Transverse colon (tissue), 4 donors: ENCODE measurements at regions not wholly inside any gene's neighbourhood (a gene's known extent, or its start where the extent isn't known, plus 50 kb on each side); places are given as distances from the start of the nearest gene placed in this dataset.
"Not testable (repeated sequence)": the region's sequence is repeated elsewhere in the genome, so short reads cannot be mapped to it uniquely, and the experiment has no call there.

ENCODE experiments used
- DNase-seq: peaks from one replicate; pipeline ENCODE4 v3.0.0-alpha.2; 2019
- H3K27ac ChIP-seq, 4 donors: fragments of 200-600 bp; sonication (generic); 2 replicates each; pipeline ENCODE4 v1.5.1; 2016 to 2018; ENCODE audit warnings: inconsistent platforms in 4 of 4
- H3K27me3 ChIP-seq: fragments of 200-600 bp; sonication (generic); 2 replicates; pipeline ENCODE4 v1.5.1; 2017; ENCODE audit warnings: inconsistent platforms
- H3K36me3 ChIP-seq, 4 donors: fragments of 200-600 bp; sonication (generic); 2 replicates each; pipeline ENCODE4 v1.5.1; 2017 to 2019; ENCODE audit warnings: inconsistent platforms in 4 of 4
- H3K4me1 ChIP-seq, 4 donors: fragments of 200-600 bp; sonication (generic); 2 replicates each; pipeline ENCODE4 v1.5.1; 2017 to 2020; ENCODE audit warnings: inconsistent platforms in 4 of 4
- H3K4me3 ChIP-seq, 4 donors: fragments of 200-600 bp; sonication (generic); 1 replicate in 1 of 4; 2 replicates in 3 of 4; pipeline versions ENCODE4 v1.5.1 to v1.6.1; 2017 to 2019; ENCODE audit warnings: inconsistent platforms in 4 of 4
- H3K9me3 ChIP-seq, 2 donors: fragments of 200-600 bp; sonication (generic); 2 replicates each; pipeline ENCODE4 v1.5.1; 2017 to 2019; ENCODE audit warnings: inconsistent platforms in 2 of 2
- CTCF ChIP-seq, 5 experiments: fragments of 200-600 bp in 3 of 5; fragments of 450-650 bp in 2 of 5; sonication (generic) in 3 of 5; IDR thresholded peaks; 1 replicate in 2 of 5; 2 replicates in 3 of 5; pipeline ENCODE4 v1.5.1; 2016 to 2017; ENCODE audit warnings: antibody characterized with exemption in 5 of 5, inconsistent platforms in 3 of 5, mild to moderate bottlenecking in 2 of 5, moderate library complexity in 1 of 5
- EP300 ChIP-seq: sonication (generic); formaldehyde crosslinking; IDR thresholded peaks from one replicate; pipeline ENCODE4 v1.6.1; 2017; ENCODE audit warnings: antibody characterized with exemption, low read depth
- POLR2A ChIP-seq: fragments of 450-650 bp; IDR thresholded peaks from one replicate; pipeline ENCODE4 v1.6.1; 2016; ENCODE audit warnings: antibody characterized with exemption, mild to moderate bottlenecking, moderate library complexity
- POLR2AphosphoS5 ChIP-seq, 3 donors: sonication (generic); formaldehyde crosslinking; IDR thresholded peaks; one replicate each; pipeline ENCODE4 v1.6.1; 2016; ENCODE audit warnings: antibody characterized with exemption in 3 of 3
- WGBS, 2 donors: methylation state at CpG; one replicate each; pipeline ENCODE4 v1.1.5; 2018; ENCODE audit warnings: low coverage in 1 of 2; 5-methylcytosine and 5-hydroxymethylcytosine counted together
- in situ Hi-C, 4 donors: fragments of 200-750 bp; cut with MboI; loops; one replicate each; pipeline versions ENCODE4 v1.15.0 to v1.15.1; 2017; ENCODE audit warnings: low sequenced_read_pairs in 3 of 4, low pct_ligation_motif_present in 1 of 4, low pct_unique_long_range_greater_than_20kb in 1 of 4
- intact Hi-C: fragments of 100-400 bp; cut with DNase I; formaldehyde crosslinking; loops from one replicate; pipeline ENCODE4 v1.15.1; 2023; ENCODE audit warnings: low total_unique reads

- WGBS, 2 donors: 55 to 80% methylated on average over 3 of the region's 3 CpGs
- DNase-seq: no peak
Observed at GRCh38 chr7:124630395-124630794, 135.2 kb downstream of the GPR37 start.

DNA sequence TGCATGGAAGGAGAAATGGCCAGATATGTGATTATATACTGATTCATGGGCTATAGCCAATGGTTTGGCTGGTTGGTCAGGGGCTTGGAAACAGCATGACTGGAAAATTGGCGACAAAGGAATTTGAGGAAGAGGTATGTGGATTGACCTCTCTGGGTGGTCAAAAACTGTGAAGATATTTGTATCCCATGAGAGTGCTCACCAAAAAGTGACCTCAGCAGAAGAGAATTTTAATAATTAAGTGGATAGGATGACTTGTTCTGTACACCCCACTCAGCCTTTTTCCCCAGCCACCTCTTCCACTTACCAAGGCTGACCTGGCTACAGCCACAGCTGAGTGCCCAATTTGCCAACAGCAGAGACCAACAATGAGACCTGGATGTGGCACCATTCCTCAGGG lies 146.7 kb downstream of the GPR37 start:
- intact Hi-C loops (no loop called here), in situ Hi-C loops (no loop called here)
- TF ChIP-seq POLR2AphosphoS5 (IDR thresholded peaks at IDR 0.05) (no peak), CTCF (IDR thresholded peaks at IDR 0.05) (no peak), POLR2A (no peak)
- H3K27me3 ChIP-seq: no peaks in the 10 kb centered on the region
- no peak for DNase-seq
- H3K4me1 ChIP-seq: no peaks in the 10 kb centered on the region
- no peaks in the 10 kb centered on the region for H3K36me3 ChIP-seq
- WGBS, 2 donors: 84 to 100% methylated on average over 1 of the region's 1 CpG
- no peaks in the 10 kb centered on the region for H3K9me3 ChIP-seq
- no peak overlapping the region for H3K4me3 ChIP-seq
- no peak overlapping the region for H3K27ac ChIP-seq

More at GRCh38 chr7:124630395-124630794, 135.2 kb downstream of the GPR37 start:
- Histone ChIP-seq H3K27ac (no peak overlapping the region), H3K36me3 (no peaks in the 10 kb centered on the region), H3K4me3 (no peak overlapping the region), H3K27me3 (no peaks in the 10 kb centered on the region), H3K9me3 (peaks cover 0 to 3% of the 10 kb centered on the region in 2 donors), H3K4me1 (no peaks in the 10 kb centered on the region)
- intact Hi-C loops (no loop called here), in situ Hi-C loops (no loop called here)
- no peak for TF ChIP-seq CTCF (IDR thresholded peaks at IDR 0.05)
- no peak for TF ChIP-seq POLR2AphosphoS5 (IDR thresholded peaks at IDR 0.05)
- TF ChIP-seq POLR2A: no peak
- no peak for TF ChIP-seq EP300

- in situ Hi-C loops, DNase-seq, H3K27ac ChIP-seq, H3K4me3 ChIP-seq, H3K4me1 ChIP-seq, H3K27me3 ChIP-seq, H3K36me3 ChIP-seq, H3K9me3 ChIP-seq, intact Hi-C loops: not testable (repeated sequence)
- WGBS, 2 donors: 69% methylated on average over 2 of the region's 2 CpGs; no CpG with 5 or more reads in 1 of the 2 donors
Observed at GRCh38 chr7:124618051-124618450, 147.5 kb downstream of the GPR37 start.

DNA sequence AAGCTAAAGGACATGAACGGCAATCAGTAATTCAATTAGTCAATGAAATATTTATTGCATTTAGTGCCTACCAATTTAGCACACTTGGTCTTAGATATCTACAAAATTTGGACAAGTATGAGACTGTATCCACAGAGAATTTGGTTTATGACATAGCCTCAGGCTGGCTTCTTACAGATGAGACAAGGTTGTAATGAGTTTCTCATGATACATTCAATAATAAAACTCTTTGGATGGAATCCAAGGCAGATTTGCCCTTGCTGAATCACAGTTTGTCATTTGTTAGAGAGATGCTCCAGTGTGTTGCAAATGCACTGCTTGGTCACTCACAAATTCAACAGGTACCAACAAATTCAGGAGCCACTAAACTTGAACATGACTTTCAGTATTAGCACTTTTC lies 162.5 kb downstream of the GPR37 start:
- in situ Hi-C loops: no loop called here

DNA sequence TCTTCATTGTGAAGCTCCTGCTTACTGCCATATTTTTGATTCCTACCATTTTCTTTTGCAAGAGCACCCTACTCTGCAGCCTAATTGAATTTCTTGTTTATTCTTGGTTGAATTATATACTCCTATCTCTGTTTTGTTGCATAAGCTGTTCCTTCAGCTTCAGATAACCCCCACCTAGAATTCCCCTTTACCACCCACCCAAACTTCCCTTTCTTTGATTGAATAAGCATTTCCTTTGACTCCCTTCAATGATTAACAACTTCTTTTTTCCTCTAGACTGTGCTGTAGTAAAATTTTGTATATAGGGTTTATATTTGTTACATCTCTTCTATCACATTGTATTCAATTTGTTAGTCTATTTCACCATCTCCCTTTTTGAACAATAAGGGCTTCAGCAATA lies 168.1 kb downstream of the GPR37 start:
- Histone ChIP-seq H3K27me3 (no peaks in the 10 kb centered on the region), H3K27ac (no peak overlapping the region), H3K9me3 (no peaks in the 10 kb centered on the region), H3K4me3 (no peak overlapping the region), H3K4me1 (no peaks in the 10 kb centered on the region), H3K36me3 (no peaks in the 10 kb centered on the region)
- in situ Hi-C loops: no loop called here
- intact Hi-C loops: no loop called here
- no peak for DNase-seq
- TF ChIP-seq POLR2AphosphoS5 (IDR thresholded peaks at IDR 0.05) (no peak), POLR2A (no peak), CTCF (IDR thresholded peaks at IDR 0.05) (no peak), EP300 (no peak)

More for the DNA sequence above, 162.5 kb downstream of the GPR37 start:
- no peak for DNase-seq
- Histone ChIP-seq H3K4me1 (no peaks in the 10 kb centered on the region), H3K27ac (no peak overlapping the region), H3K9me3 (no peaks in the 10 kb centered on the region), H3K36me3 (no peaks in the 10 kb centered on the region), H3K27me3 (no peaks in the 10 kb centered on the region), H3K4me3 (no peak overlapping the region)
- TF ChIP-seq POLR2A (no peak), POLR2AphosphoS5 (IDR thresholded peaks at IDR 0.05) (no peak)
- WGBS, 2 donors: 80 to 89% methylated on average over 1 of the region's 1 CpG
- intact Hi-C loops: no loop called here
